ENCODE measurements at regions not wholly inside any gene's neighbourhood (a gene's known extent, or its start where the extent isn't known, plus 50 kb on each side); places are given as distances from the start of the nearest gene placed in this dataset.

GRCh38 chr2:124988111-124988510 is 963.0 kb downstream of the CNTNAP5 start:
- no peak overlapping the region for H3K4me3 ChIP-seq
- no peaks in the 10 kb centered on the region for H3K4me1 ChIP-seq
- no peak for DNase-seq
- H3K36me3 ChIP-seq, result no peaks in the 10 kb centered on the region
- intact Hi-C loops (cut with DNase I; ENCODE audit: low total_unique reads), result no loop called here
- TF ChIP-seq, protein P1, sequence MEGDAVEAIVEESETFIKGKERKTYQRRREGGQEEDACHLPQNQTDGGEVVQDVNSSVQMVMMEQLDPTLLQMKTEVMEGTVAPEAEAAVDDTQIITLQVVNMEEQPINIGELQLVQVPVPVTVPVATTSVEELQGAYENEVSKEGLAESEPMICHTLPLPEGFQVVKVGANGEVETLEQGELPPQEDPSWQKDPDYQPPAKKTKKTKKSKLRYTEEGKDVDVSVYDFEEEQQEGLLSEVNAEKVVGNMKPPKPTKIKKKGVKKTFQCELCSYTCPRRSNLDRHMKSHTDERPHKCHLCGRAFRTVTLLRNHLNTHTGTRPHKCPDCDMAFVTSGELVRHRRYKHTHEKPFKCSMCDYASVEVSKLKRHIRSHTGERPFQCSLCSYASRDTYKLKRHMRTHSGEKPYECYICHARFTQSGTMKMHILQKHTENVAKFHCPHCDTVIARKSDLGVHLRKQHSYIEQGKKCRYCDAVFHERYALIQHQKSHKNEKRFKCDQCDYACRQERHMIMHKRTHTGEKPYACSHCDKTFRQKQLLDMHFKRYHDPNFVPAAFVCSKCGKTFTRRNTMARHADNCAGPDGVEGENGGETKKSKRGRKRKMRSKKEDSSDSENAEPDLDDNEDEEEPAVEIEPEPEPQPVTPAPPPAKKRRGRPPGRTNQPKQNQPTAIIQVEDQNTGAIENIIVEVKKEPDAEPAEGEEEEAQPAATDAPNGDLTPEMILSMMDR (IDR thresholded peaks at IDR 0.05 in 8 of 11, conservative IDR thresholded peaks at IDR 0.05 in 3 of 11), result no peak
- TF ChIP-seq POLR2A (IDR thresholded peaks at IDR 0.05) (no peak), POLR2AphosphoS5 (IDR thresholded peaks at IDR 0.05) (no peak)
- 83 to 95% (median 89%) methylated on average over 2 of the region's 2 CpGs for WGBS, 5 donors
- peaks cover 0 to 14% (median 4%) of the 10 kb centered on the region in 8 donors for H3K9me3 ChIP-seq
- H3K27ac ChIP-seq, result no peak overlapping the region
- no peaks in the 10 kb centered on the region for H3K27me3 ChIP-seq (replicated peaks in 1 of 7)

GRCh38 chr2:124988794-124989193 is 963.7 kb downstream of the CNTNAP5 start:
- no peak overlapping the region for H3K4me3 ChIP-seq
- H3K36me3 ChIP-seq, result no peaks in the 10 kb centered on the region
- no peaks in the 10 kb centered on the region for H3K4me1 ChIP-seq
- H3K27ac ChIP-seq, result no peak overlapping the region
- intact Hi-C loops (cut with DNase I; ENCODE audit: low total_unique reads), result no loop called here
- H3K9me3 ChIP-seq, result peaks cover 0 to 14% (median 4%) of the 10 kb centered on the region in 8 donors
- DNase-seq, result no peak
- H3K27me3 ChIP-seq (replicated peaks in 1 of 7), result no peaks in the 10 kb centered on the region
- TF ChIP-seq, protein P1 (IDR thresholded peaks at IDR 0.05 in 8 of 11, conservative IDR thresholded peaks at IDR 0.05 in 3 of 11), result no peak
- TF ChIP-seq POLR2A (IDR thresholded peaks at IDR 0.05), result no peak
- no peak for TF ChIP-seq POLR2AphosphoS5 (IDR thresholded peaks at IDR 0.05)
- 84 to 96% (median 94%) methylated on average over 3 of the region's 3 CpGs for WGBS, 5 donors

DNA sequence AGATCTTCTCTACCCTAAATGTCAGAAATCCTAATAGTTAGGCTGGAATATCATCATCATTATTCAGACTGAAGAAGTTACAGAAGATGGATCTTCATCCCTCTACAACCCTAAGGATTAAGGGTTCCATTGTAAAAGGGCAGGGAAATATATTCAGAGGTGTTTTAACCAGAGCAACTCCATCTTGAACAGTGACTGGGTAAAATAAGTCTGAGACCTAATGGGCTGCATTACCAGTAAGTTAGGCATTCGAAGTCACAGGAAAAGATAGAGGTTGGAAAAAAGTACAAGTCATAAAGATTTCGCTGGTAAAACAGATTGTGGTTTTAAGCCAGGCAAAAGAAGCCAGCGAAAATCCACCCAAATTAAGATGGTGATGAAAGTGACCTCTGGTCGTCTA is 968.7 kb downstream of the CNTNAP5 start:
- intact Hi-C loops (cut with DNase I; ENCODE audit: low total_unique reads), result no loop called here
- TF ChIP-seq POLR2AphosphoS5 (IDR thresholded peaks at IDR 0.05) (no peak), POLR2A (IDR thresholded peaks at IDR 0.05) (no peak)
- TF ChIP-seq, protein P1 (IDR thresholded peaks at IDR 0.05 in 8 of 11, conservative IDR thresholded peaks at IDR 0.05 in 3 of 11), result no peak
- H3K27me3 ChIP-seq (replicated peaks in 1 of 7), result no peaks in the 10 kb centered on the region
- no peaks in the 10 kb centered on the region for H3K4me1 ChIP-seq
- no peak overlapping the region for H3K4me3 ChIP-seq
- no peak overlapping the region for H3K27ac ChIP-seq
- no peak for DNase-seq
- 69 to 82% (median 76%) methylated on average over 4 of the region's 4 CpGs for WGBS, 5 donors
- no peaks in the 10 kb centered on the region for H3K36me3 ChIP-seq
- peaks cover 0 to 21% (median 0%) of the 10 kb centered on the region in 8 donors for H3K9me3 ChIP-seq

- H3K27ac ChIP-seq, result no peak overlapping the region
- intact Hi-C loops (cut with DNase I; ENCODE audit: low total_unique reads), result no loop called here
- TF ChIP-seq POLR2A (IDR thresholded peaks at IDR 0.05) (no peak), POLR2AphosphoS5 (IDR thresholded peaks at IDR 0.05) (no peak)
- TF ChIP-seq, protein P1 (IDR thresholded peaks at IDR 0.05 in 8 of 11, conservative IDR thresholded peaks at IDR 0.05 in 3 of 11), result no peak
- H3K4me1 ChIP-seq, result no peaks in the 10 kb centered on the region
- no peak for DNase-seq
- WGBS, 5 donors, result 72 to 87% (median 86%) methylated on average over 6 of the region's 6 CpGs
- H3K27me3 ChIP-seq (replicated peaks in 1 of 7), result no peaks in the 10 kb centered on the region
- H3K9me3 ChIP-seq, result peaks cover 0 to 21% (median 0%) of the 10 kb centered on the region in 8 donors
- no peak overlapping the region for H3K4me3 ChIP-seq
- no peaks in the 10 kb centered on the region for H3K36me3 ChIP-seq
Observed at GRCh38 chr2:124995185-124995912, 970.3 kb downstream of the CNTNAP5 start.

All from spleen (tissue), 11 donors.